ENCODE measurements at regions not wholly inside any gene's neighbourhood (a gene's known extent, or its start where the extent isn't known, plus 50 kb on each side); places are given as distances from the start of the nearest gene placed in this dataset.

DNA sequence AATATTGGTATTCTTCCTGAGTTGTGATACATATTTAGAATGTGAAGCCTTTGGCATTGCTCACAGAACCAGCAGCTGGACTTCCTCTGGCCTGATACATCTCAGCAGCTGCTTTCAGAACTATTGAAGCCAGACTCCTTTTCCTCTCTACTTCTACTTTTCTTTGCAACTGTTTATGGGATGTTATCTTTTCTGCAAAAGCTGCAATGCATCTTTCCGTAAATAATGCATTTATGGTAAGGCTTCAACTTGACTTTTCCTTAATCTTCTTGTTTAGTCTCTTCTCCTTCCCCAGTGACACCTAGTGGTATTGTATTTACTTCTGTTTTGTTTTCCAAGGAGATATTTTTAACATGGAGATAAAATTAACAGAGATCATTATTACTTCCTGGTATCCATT, 1548.7 kb downstream of the PCDH7 start:
- TF ChIP-seq CTCF (IDR thresholded peaks at IDR 0.05), result no peak
- TF ChIP-seq EP300 (IDR thresholded peaks at IDR 0.05), result no peak
